ENCODE measurements at regions not wholly inside any gene's neighbourhood (a gene's known extent, or its start where the extent isn't known, plus 50 kb on each side); places are given as distances from the start of the nearest gene placed in this dataset.
A peak's percentile ranks its signal among the peaks of the same experiment; 100 is the strongest.
"Not testable (repeated sequence)": the region's sequence is repeated elsewhere in the genome, so short reads cannot be mapped to it uniquely, and the experiment has no call there.

- in situ Hi-C loops (cut with HindIII; ENCODE audit: low pct_unique_long_range_greater_than_20kb, low sequenced_read_pairs), result no loop called here
- no peak for DNase-seq (ENCODE audit: low read depth)
Measured at GRCh38 chr3:82202269-82202668, 440.8 kb upstream of the GBE1 start.

DNA sequence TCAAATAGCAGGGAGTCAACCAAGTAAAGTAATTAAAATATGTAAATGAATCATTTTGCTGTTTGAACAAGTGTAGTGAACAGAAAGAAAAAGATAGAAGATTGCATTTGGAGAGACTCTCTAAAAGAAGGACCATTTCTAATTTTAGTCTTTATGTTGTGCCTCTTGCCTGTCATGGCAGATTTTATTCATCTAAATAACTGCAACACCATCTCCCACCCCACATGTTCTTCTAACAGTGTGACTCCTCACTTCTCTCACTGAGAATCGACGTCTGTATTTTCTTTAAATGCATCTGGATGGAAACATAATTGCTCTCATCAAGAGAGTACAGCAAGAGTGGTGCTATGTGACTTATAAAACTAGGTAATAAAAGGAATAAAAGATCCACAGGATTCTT lies 439.9 kb upstream of the GBE1 start:
- in situ Hi-C loops (cut with HindIII; ENCODE audit: low pct_unique_long_range_greater_than_20kb, low sequenced_read_pairs), result no loop called here

GRCh38 chr3:82198009-82198408 lies 436.6 kb upstream of the GBE1 start:
- in situ Hi-C loops (cut with HindIII; ENCODE audit: low pct_unique_long_range_greater_than_20kb, low sequenced_read_pairs), result no loop called here
- no peak for DNase-seq (ENCODE audit: low read depth)

More for the DNA sequence above, 439.9 kb upstream of the GBE1 start:
- no peak for DNase-seq (ENCODE audit: low read depth)

DNA sequence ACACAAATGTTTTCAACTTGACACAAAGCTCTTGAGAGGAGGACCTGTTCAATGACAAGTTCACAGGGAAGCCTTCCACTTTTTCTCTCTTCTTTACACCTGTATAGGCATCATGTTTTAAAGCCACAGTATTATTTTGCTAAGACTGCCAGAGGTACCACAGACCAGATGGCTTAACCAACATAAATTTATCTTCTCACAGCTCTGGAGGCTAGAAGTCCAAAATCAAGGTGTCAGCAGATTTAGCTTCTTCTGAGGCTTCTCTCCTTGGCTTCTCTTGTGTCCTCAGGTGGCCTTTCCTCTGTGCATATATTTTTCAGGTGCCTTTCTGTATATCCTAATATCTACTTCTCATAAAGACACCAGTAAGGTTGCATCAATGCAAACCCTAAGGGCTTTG lies 435.2 kb upstream of the GBE1 start:
- in situ Hi-C loops (cut with HindIII; ENCODE audit: low pct_unique_long_range_greater_than_20kb, low sequenced_read_pairs), result no loop called here
- DNase-seq (ENCODE audit: low read depth), result no peak

GRCh38 chr3:82194870-82195269 lies 433.4 kb upstream of the GBE1 start:
- no peak for DNase-seq (ENCODE audit: low read depth)
- in situ Hi-C loops (cut with HindIII; ENCODE audit: low pct_unique_long_range_greater_than_20kb, low sequenced_read_pairs), result no loop called here

- in situ Hi-C loops (cut with HindIII; ENCODE audit: low pct_unique_long_range_greater_than_20kb, low sequenced_read_pairs), result no loop called here
- no peak for DNase-seq (ENCODE audit: low read depth)
Measured at GRCh38 chr3:82186017-82186416, 424.6 kb upstream of the GBE1 start.

DNA sequence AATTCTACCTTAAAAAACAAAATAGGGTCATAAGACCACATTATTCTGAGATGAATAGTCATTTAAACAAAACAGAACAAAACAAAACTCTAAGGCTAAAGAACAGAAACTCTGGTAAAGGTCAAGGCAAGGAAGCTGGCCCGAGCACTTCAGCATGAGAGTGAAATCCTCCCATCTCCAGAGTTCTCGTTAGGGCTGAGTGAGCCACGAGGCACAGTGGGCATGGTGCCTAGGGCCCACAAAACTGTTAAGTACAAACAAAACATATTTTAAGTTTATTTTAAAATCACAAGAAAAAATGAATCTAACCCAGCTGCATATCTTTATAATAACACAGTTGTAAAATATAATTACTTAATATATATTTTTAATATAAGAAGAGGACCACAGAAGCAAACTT lies 417.8 kb upstream of the GBE1 start:
- in situ Hi-C loops (cut with HindIII; ENCODE audit: low pct_unique_long_range_greater_than_20kb, low sequenced_read_pairs), result no loop called here
- DNase-seq (ENCODE audit: low read depth), result no peak

DNA sequence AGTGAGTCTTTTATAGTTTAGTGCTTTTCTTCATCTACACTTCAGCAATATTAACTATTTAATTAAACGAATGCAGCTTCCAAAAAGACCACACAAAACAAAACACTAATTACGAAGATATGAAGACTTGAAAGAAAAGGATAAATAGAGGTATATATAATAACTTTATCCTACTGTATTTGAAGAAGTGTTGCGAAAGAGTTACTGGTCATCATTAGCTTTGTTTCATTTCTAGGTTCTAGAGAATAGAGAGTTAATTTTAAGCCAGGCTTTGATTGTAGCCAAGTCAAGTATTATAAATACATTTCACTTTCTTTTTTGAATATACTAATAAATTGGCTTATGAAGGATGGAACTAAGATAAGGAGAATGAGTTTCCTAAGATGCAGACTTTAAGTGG lies 416.8 kb upstream of the GBE1 start:
- in situ Hi-C loops (cut with HindIII; ENCODE audit: low pct_unique_long_range_greater_than_20kb, low sequenced_read_pairs), result no loop called here
- no peak for DNase-seq (ENCODE audit: low read depth)

GRCh38 chr3:82177774-82178173 lies 416.3 kb upstream of the GBE1 start:
- in situ Hi-C loops (cut with HindIII; ENCODE audit: low pct_unique_long_range_greater_than_20kb, low sequenced_read_pairs), result no loop called here

GRCh38 chr3:82165266-82165665 lies 403.8 kb upstream of the GBE1 start:
- in situ Hi-C loops (cut with HindIII; ENCODE audit: low pct_unique_long_range_greater_than_20kb, low sequenced_read_pairs), result no loop called here
- DNase-seq (ENCODE audit: low read depth), result no peak

More at GRCh38 chr3:82177774-82178173, 416.3 kb upstream of the GBE1 start:
- DNase-seq (ENCODE audit: low read depth), result no peak

- in situ Hi-C loops (cut with HindIII; ENCODE audit: low pct_unique_long_range_greater_than_20kb, low sequenced_read_pairs), result no loop called here
Measured at GRCh38 chr3:82163907-82164520, 402.6 kb upstream of the GBE1 start.

GRCh38 chr3:82157952-82158351 lies 396.5 kb upstream of the GBE1 start:
- in situ Hi-C loops (cut with HindIII; ENCODE audit: low pct_unique_long_range_greater_than_20kb, low sequenced_read_pairs), result no loop called here
- DNase-seq (ENCODE audit: low read depth), result peak; percentile 51

More at GRCh38 chr3:82163907-82164520, 402.6 kb upstream of the GBE1 start:
- DNase-seq (ENCODE audit: low read depth), result no peak

GRCh38 chr3:82153892-82154291 lies 392.4 kb upstream of the GBE1 start:
- in situ Hi-C loops (cut with HindIII; ENCODE audit: low pct_unique_long_range_greater_than_20kb, low sequenced_read_pairs); DNase-seq (ENCODE audit: low read depth): not testable (repeated sequence)

DNA sequence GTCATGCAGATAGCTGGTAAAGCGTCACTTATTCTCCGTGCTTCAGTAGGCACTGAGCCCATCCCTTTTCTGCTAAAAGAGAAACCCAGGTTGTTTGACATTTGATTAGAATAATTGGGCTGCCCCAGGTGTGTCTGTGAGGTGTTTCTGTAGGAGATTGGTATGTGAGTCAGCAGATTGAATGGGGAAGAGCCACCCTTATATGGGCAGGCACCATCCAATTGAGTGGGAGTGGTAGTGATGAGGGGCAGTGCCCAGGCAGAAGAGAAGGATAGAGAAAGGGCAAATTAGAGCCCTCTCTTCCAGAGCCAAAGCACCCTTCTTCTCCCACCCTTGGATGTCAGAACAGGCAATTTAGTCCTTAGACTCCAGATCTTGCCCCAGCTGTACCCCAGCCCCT lies 384.3 kb upstream of the GBE1 start:
- in situ Hi-C loops (cut with HindIII; ENCODE audit: low pct_unique_long_range_greater_than_20kb, low sequenced_read_pairs), result no loop called here
- DNase-seq (ENCODE audit: low read depth), result no peak

DNA sequence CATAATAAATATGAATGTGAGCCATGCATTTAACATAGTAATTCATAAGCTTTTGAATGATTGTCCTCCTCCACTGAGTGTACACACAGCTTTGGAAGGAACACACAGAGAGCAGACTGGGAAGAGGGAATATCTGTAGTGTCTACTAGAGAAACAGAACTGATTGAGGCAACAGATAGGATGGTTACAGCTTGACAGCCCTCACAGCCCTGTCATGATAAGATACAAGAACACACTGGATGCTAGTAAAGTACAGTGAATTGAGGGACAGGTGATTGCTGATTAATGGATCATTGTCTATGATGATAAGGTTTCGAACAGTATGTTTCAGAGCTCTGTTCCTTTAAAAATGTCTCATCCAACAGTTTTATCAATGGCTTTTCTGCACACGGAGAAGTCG lies 383.4 kb upstream of the GBE1 start:
- no peak for DNase-seq (ENCODE audit: low read depth)
- in situ Hi-C loops (cut with HindIII; ENCODE audit: low pct_unique_long_range_greater_than_20kb, low sequenced_read_pairs), result no loop called here

DNA sequence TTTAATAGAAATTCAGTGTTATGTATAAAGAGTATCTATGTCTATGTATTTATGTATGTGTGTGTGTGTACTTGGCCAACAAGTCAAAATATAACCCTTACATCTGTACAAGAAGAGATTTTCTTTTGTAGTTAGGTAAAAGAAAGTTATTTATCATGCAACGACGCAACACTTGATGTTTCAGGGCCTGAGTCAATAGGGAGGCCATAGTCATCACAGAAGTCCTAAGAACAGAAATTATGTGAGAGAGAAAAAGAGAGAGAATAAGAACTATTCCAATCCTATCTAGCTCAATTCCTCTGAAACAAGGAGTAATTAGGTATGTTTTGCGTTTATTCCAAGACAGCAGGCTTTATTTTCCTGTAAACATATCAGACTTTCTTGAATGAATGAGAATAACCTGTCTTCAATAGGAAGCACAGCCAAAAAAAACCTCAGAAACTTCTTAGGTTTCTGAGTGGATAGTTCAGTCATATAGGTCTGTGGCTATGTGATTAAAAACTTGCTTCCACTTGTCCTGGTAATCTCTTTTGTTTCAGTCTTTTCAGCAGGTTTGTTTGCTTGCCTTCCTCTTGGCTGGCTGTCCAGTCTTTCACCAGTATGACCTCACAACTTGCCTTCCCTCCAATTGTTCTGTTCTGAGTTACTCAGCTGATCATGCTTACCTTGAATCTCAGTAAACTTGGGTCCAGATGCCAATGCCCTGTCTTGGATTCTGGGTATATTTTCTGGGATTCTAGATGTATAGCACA lies 382.4 kb upstream of the GBE1 start:
- in situ Hi-C loops (cut with HindIII; ENCODE audit: low pct_unique_long_range_greater_than_20kb, low sequenced_read_pairs), result no loop called here
- no peak for DNase-seq (ENCODE audit: low read depth)

GRCh38 chr3:82141592-82141991 lies 380.1 kb upstream of the GBE1 start:
- DNase-seq (ENCODE audit: low read depth), result no peak
- in situ Hi-C loops (cut with HindIII; ENCODE audit: low pct_unique_long_range_greater_than_20kb, low sequenced_read_pairs), result no loop called here

DNA sequence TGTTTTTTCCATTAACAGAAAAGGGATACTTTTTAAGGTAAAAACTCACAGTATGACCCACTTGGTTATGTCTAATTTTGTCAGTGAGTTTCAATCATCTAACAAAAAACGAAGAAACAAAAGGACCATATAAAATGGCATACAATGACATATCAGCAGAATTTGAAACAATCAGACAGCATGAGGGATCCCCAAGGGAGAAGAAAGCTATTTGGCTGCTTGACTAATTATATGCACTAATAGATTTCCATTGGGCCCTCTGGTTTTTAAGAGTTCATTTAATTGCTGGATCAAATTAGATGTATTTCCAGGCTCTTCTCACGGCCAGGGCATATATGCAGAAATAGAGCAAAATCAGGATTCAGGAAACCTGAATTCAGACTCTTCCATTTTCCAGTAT lies 376.4 kb upstream of the GBE1 start:
- no peak for DNase-seq (ENCODE audit: low read depth)
- in situ Hi-C loops (cut with HindIII; ENCODE audit: low pct_unique_long_range_greater_than_20kb, low sequenced_read_pairs), result no loop called here

DNA sequence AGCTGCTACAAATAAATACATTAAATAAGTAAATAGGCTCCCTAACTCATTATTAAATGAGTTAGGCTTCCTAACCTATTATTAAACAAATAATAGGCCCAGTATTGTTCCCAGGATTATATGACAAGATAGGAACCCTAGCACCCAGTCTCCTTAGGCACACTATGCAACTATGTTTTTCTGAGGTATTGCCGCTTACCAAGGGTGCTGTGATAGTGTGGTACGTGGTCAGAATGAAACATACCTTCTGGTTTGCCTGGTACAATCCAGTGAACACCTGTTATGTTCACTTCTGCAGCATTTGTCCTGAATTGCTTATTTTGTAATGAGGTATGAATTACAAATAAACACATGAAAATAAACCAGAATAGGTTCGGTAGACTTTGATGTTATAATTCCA lies 375.6 kb upstream of the GBE1 start:
- DNase-seq (ENCODE audit: low read depth), result no peak
- in situ Hi-C loops (cut with HindIII; ENCODE audit: low pct_unique_long_range_greater_than_20kb, low sequenced_read_pairs), result no loop called here

DNA sequence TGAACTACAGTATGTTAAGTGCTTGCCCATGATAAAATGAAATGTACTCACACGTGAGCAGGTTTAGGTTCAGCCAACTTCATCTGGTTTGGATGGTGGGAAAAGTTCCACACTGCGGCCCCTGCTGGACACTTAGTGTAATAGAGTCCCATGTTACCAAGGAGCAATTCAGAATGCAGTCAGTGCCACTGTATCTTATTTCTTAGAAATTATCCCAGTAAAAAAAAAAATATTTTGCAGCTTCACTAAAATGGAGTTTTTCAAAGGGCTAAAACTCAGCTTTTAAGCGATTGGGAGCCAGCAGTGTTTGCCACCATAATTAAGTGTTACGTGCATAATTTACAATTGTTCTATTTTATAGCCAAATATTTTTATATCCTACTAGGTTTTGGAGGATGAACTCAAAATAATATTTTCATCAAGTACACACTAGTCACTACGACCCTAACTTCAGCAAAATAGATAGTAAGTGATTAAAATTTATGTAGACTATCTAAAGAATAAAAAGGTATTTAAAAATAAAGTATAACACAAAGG lies 371.7 kb upstream of the GBE1 start:
- in situ Hi-C loops (cut with HindIII; ENCODE audit: low pct_unique_long_range_greater_than_20kb, low sequenced_read_pairs), result no loop called here
- peak; percentile 6 for DNase-seq (ENCODE audit: low read depth)
